ENCODE measurements at regions not wholly inside any gene's neighbourhood (a gene's known extent, or its start where the extent isn't known, plus 50 kb on each side); places are given as distances from the start of the nearest gene placed in this dataset.
"Not testable (repeated sequence)": the region's sequence is repeated elsewhere in the genome, so short reads cannot be mapped to it uniquely, and the experiment has no call there.

DNA sequence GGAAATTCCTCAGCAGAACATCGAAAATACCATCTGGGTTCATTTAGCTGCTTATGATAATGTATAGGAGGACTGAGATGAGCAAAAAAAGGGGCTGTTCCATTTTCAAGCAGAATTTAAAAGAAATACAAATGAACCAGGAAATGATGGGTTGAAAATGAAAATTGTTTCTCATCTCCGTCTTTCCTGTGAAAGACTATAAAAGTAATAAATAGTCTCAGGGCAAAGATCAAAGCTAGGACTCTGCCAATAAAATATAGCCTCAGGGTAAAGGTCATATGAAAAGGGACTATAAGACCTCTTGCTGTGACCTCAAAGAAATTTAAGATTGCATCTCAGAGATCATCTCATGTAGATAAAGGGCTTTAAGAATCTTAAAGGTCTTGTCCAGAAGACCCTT lies 478.0 kb downstream of the BTG1 start:
- DNase-seq (ENCODE audit: extremely low spot score, insufficient read length, low read depth) (no peak), FAIRE-seq (no peak)

DNA sequence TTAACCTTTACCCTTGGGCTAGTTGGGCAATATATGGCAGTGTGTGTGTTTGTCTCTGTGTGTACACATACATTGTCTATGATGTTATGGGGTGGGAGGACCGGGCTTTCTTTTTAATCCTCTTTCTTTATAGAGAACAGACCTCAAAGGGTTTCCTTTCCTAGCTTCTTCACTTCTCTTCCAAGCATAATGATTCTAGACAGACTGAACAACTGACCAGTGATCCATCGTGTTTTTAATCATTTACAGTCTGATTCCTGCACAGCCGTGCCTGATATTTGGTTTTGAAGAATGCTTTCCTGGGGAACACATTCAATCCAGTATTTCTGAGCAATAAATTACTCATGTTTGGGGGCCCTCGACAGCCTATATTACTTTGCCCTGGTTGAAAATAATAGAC lies 481.1 kb upstream of the DCN start:
- FAIRE-seq (no peak), DNase-seq (ENCODE audit: extremely low spot score, insufficient read length, low read depth) (no peak)

DNA sequence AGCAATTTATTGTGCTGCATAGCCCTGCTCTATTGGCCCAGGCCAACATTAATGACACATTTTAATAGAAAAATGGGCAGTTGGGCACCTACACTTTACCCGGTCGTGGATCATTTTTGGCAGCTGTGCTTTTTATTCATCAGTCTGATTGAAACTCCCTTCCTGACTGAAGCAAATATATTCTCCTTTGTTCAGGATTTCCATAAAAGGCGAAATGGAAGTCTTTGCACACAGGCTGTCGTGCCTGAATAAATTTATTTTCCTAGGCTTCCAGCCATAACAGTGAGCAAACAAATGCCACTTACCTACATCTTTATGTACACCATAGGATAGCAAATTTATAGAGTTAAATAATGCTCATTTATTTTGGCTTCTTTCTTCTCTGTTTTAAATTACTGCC lies 480.7 kb upstream of the DCN start:
- FAIRE-seq, result no peak
- DNase-seq (ENCODE audit: extremely low spot score, insufficient read length, low read depth), result no peak

GRCh38 chr12:91662021-91662420 lies 479.4 kb upstream of the DCN start:
- no peak for FAIRE-seq
- DNase-seq (ENCODE audit: extremely low spot score, insufficient read length, low read depth), result no peak

DNA sequence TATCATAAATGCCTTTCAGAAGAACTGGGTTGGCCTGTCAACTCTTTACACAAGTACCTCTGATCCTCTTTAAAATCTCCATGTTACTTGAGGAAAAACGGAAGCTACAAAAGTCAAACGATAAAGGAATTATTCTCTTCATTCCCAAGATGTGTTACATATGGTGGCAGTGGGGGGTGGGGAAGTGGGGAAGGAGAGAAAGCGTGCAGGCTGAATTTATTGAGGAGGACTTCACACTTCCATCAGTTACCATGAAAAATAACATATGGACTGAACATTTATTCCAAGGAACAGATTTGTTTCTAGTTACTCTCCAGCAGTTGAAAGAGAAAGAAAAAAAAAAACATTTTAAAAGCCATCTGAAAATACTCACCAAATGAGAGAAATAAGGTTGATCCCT lies 474.4 kb upstream of the DCN start:
- FAIRE-seq (no peak), DNase-seq (ENCODE audit: extremely low spot score, insufficient read length, low read depth) (no peak)

DNA sequence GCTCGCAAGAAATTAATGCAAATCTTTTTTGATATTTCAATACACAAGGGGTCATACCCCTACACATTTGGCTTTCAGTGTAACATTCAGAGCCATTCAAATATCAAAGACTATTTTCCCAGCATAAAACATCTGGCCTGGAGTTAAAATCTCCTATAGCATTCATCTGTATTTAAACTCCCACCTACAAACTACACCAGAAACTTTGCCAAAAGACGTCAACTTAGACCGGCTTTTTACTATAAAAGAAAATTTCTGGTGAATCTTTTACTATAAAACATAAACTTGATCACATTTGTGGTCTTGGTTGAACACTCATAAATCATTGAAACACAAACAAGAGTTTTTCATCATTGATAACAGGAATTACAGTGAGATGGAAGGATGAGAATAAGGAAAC lies 473.3 kb upstream of the DCN start:
- FAIRE-seq, result no peak
- no peak for DNase-seq (ENCODE audit: extremely low spot score, insufficient read length, low read depth)

DNA sequence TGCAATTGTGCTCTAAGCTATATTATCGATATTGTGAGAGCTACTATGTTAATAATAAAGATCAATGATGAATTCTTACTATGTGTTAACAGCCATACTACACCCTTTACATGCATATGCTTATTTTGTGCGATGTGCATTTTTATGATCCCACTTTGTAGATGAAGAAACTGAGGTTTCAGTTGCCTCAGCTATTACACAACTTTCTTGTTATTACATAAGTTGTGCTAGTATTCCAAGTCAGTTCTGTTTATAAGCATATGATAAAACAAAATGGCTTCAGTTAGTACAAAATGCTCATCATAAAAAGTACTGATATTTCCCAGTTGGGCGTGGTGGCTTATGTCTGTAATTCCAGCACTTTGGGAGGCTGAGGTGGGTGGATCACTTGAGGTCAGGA lies 471.5 kb upstream of the DCN start:
- FAIRE-seq (no peak), DNase-seq (ENCODE audit: extremely low spot score, insufficient read length, low read depth) (no peak)

GRCh38 chr12:91651728-91652127 lies 469.1 kb upstream of the DCN start:
- no peak for FAIRE-seq
- no peak for DNase-seq (ENCODE audit: extremely low spot score, insufficient read length, low read depth)

GRCh38 chr12:91643763-91644162 lies 461.1 kb upstream of the DCN start:
- DNase-seq (ENCODE audit: extremely low spot score, insufficient read length, low read depth) (no peak), FAIRE-seq (no peak)

DNA sequence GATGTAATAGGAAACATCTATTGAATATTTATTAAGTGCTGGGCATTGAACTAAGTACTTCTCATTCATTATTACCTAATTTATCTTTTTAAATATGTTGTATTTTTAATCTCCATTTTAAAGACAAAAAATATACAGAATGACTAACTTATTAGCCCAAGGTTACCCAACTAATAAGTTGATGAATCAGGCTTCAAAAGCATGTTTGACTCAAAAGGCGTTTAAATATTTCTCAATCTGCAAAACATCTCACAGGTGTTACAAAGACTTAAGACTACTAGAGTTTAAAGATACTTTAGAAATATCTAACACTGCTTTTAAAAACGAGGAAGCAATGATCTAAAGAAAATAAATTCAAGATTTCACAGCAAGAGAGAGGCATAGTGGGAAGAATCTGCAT lies 457.4 kb upstream of the DCN start:
- FAIRE-seq, result no peak

GRCh38 chr12:91639327-91639726 lies 456.7 kb upstream of the DCN start:
- FAIRE-seq, result no peak

More for the DNA sequence above, 457.4 kb upstream of the DCN start:
- no peak for DNase-seq (ENCODE audit: extremely low spot score, insufficient read length, low read depth)

DNA sequence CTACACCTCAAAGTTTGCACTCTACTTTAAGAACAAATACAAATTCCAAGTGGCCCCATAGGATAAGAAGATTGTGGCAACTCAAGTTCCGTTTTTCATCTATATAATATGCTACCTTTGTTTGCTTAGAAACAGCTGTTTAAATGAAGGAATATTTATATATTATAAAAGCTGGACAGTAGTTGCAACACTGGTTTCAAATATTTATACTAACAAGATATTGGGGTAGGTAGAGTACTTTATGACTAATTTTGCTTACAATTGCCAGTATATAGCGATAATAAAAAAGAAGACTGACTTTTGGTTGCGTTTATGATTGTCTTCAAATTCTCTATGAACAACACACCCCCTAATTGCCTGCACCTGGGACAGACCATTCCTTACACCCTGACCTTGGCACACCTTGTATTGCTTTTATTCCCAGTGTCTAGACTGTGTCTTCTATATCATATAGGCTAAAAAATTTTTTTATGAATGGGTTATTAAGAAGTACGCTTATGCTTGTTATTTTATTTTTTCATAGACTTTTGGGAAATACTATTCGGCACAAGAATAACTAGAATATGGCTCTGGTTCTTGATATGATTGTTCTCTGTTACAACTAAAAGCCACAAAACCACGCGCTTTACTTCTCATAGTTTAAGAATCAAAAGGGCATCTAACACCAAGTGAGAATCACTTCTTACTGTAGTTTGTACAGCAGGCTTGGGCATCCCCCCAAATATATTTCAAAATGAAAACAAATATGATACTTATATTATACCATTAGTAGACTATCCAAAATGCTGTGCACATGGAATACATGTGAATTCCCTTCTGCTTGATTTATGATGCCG lies 455.4 kb upstream of the DCN start:
- FAIRE-seq, result no peak
- no peak for DNase-seq (ENCODE audit: extremely low spot score, insufficient read length, low read depth)

More at GRCh38 chr12:91639327-91639726, 456.7 kb upstream of the DCN start:
- DNase-seq (ENCODE audit: extremely low spot score, insufficient read length, low read depth), result no peak

GRCh38 chr12:91636721-91637120 lies 454.1 kb upstream of the DCN start:
- DNase-seq (ENCODE audit: extremely low spot score, insufficient read length, low read depth), result no peak

GRCh38 chr12:91634386-91634713 lies 451.7 kb upstream of the DCN start:
- not testable (repeated sequence) for FAIRE-seq; DNase-seq (ENCODE audit: extremely low spot score, insufficient read length, low read depth)

More at GRCh38 chr12:91636721-91637120, 454.1 kb upstream of the DCN start:
- FAIRE-seq, result no peak

- FAIRE-seq (no peak), DNase-seq (ENCODE audit: extremely low spot score, insufficient read length, low read depth) (no peak)
These were observed 451.2 kb upstream of the DCN start for GRCh38 chr12:91633734-91634357.

- FAIRE-seq (no peak), DNase-seq (ENCODE audit: extremely low spot score, insufficient read length, low read depth) (no peak)
These were observed 450.6 kb upstream of the DCN start for GRCh38 chr12:91633206-91633605.

- FAIRE-seq, result no peak
These were observed 449.6 kb upstream of the DCN start for GRCh38 chr12:91632042-91632786.

GRCh38 chr12:91630596-91631293 lies 448.1 kb upstream of the DCN start:
- DNase-seq (ENCODE audit: extremely low spot score, insufficient read length, low read depth) (no peak), FAIRE-seq (no peak)

More at GRCh38 chr12:91632042-91632786, 449.6 kb upstream of the DCN start:
- no peak for DNase-seq (ENCODE audit: extremely low spot score, insufficient read length, low read depth)

DNA sequence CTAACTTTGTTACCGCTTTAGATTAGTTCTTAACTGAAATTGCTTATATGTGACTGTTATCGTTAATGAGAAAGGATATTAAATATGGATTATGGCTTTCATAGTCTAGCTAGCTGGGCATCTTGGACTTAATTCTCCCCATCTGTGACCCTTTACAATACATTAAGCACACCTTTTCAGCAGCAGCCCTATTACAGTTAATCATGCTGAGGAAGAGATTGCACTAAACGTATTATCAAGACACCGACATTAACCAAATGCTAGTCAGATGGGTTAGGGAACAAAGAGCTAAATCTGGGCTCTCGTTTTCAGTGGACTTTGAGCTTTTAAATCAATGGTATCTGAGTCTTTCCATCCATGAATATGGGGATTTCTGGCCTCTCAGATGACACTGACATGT lies 447.5 kb upstream of the DCN start:
- DNase-seq (ENCODE audit: extremely low spot score, insufficient read length, low read depth) (no peak), FAIRE-seq (no peak)

DNA sequence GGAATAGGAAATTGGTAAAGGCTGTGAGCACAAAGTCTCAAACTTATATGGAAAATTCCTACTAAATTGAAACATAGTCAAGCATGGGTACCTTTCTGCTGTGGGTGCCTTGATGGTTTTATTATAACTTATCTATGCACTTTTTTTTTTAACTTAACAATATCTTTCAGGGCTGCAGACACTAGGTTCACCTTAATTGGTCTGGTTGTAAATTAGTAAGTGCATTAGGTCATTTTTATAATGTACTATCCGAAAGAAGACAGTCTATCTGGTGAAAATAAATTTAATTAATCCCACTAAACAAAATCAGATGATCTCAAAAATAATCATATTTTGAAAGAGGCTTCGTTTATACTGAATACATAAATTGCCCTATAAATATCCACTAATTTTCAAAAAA lies 446.8 kb upstream of the DCN start:
- FAIRE-seq (no peak), DNase-seq (ENCODE audit: extremely low spot score, insufficient read length, low read depth) (no peak)
